OCI-LY7 (cell line): ENCODE measurements at regions not wholly inside any gene's neighbourhood (a gene's known extent, or its start where the extent isn't known, plus 50 kb on each side); places are given as distances from the start of the nearest gene placed in this dataset.

Experiments
- BruUV-seq: library from RNA; stranded (reverse); fragments of 400-500 nt; replicated peaks from 2 replicates; lab custom pipeline; 2021; lab: Mats Ljungman, UMichigan
- CTCF ChIA-PET: fragments of 300-600 bp; sonication (Branson Sonifier 250); formaldehyde crosslinking; loops from one replicate; lab custom pipeline; 2022; ENCODE audit warnings: antibody characterized with exemption; ENCODE audit not compliant: unreplicated experiment; lab: Charles Lee
- POLR2A ChIA-PET: fragments of 300-600 bp; sonication (Branson Sonifier 250); formaldehyde crosslinking; loops from one replicate; lab custom pipeline; 2022; ENCODE audit warnings: antibody characterized with exemption; lab: Charles Lee
- DNase-seq: peaks from one replicate; pipeline ENCODE4 v3.0.0-alpha.2; 2015; ENCODE audit warnings: low spot score
- H2AFZ ChIP-seq: fragments of 200-600 bp; sonication (generic), shearing (Covaris generic); 2 replicates; pipeline ENCODE4 v1.6.1; 2014; ENCODE audit warnings: mild to moderate bottlenecking, antibody characterized with exemption, low read length, moderate library complexity
- H3K27ac ChIP-seq: fragments of 200-600 bp; sonication (generic); 2 replicates; pipeline ENCODE4 v1.5.1; 2014; ENCODE audit warnings: mixed run types, low read depth, mild to moderate bottlenecking, moderate library complexity, low read length, inconsistent platforms; ENCODE audit not compliant: poor library complexity, severe bottlenecking
- H3K36me3 ChIP-seq: fragments of 200-600 bp; sonication (generic); 2 replicates; pipeline ENCODE4 v1.6.1; 2014; ENCODE audit warnings: mild to moderate bottlenecking, antibody characterized with exemption, low read length, moderate library complexity, mixed read lengths; ENCODE audit not compliant: insufficient read depth
- H3K4me1 ChIP-seq: fragments of 200-600 bp; sonication (generic); 2 replicates; pipeline ENCODE4 v1.5.1; 2014; ENCODE audit warnings: mild to moderate bottlenecking, low read length; ENCODE audit not compliant: insufficient read depth, poor library complexity, severe bottlenecking
- H3K4me2 ChIP-seq: fragments of 200-600 bp; sonication (generic); 2 replicates; pipeline ENCODE4 v1.6.1; 2014; ENCODE audit warnings: mild to moderate bottlenecking, low read length
- H3K4me3 ChIP-seq: fragments of 200-600 bp; sonication (generic); 2 replicates; pipeline ENCODE4 v1.5.1; 2014; ENCODE audit warnings: mild to moderate bottlenecking, low read depth, low read length; ENCODE audit not compliant: poor library complexity, severe bottlenecking
- H3K79me2 ChIP-seq: fragments of 200-600 bp; sonication (generic); 2 replicates; pipeline ENCODE4 v1.6.1; 2016; ENCODE audit warnings: low read depth, mild to moderate bottlenecking, low read length, moderate library complexity, mixed read lengths; ENCODE audit not compliant: insufficient read depth
- H3K9me2 ChIP-seq: fragments of 200-600 bp; sonication (generic); 2 replicates; pipeline ENCODE4 v1.6.1; 2016; ENCODE audit warnings: mild to moderate bottlenecking, low read length, mixed read lengths; ENCODE audit not compliant: insufficient read depth
- H3K9me3 ChIP-seq: fragments of 200-600 bp; sonication (generic); 2 replicates; pipeline ENCODE4 v1.6.1; 2014; ENCODE audit warnings: mild to moderate bottlenecking, mixed run types, low read length, mixed read lengths
- H4K20me1 ChIP-seq: fragments of 200-600 bp; sonication (generic); 2 replicates; pipeline ENCODE4 v1.6.1; 2014; ENCODE audit warnings: mild to moderate bottlenecking, antibody characterized with exemption, low read length, moderate library complexity, mixed read lengths; ENCODE audit not compliant: insufficient read depth
- CTCF ChIP-seq: fragments of 200-600 bp; sonication (generic); conservative IDR thresholded peaks from 2 replicates; pipeline ENCODE4 v1.5.1; 2014; ENCODE audit warnings: mild to moderate bottlenecking, antibody characterized with exemption, low read length, moderate library complexity, mixed read lengths
- EZH2phosphoT487 ChIP-seq: fragments of 200-600 bp; sonication (generic); IDR thresholded peaks from 2 replicates; pipeline ENCODE4 v1.6.1; 2018; ENCODE audit warnings: low read depth, borderline replicate concordance, mild to moderate bottlenecking, mixed run types, antibody characterized with exemption, low read length, moderate library complexity, mixed read lengths
- intact Hi-C: fragments of 100-400 bp; cut with micrococcal nuclease; formaldehyde crosslinking; loops from one replicate; pipeline ENCODE4 v1.10.0; 2022; ENCODE audit not compliant: unreplicated experiment

- H3K4me1 ChIP-seq = no peaks in the 10 kb centered on the region
- CTCF ChIA-PET = no interaction called here
- no peaks in the 10 kb centered on the region for H3K9me2 ChIP-seq
- no peak for TF ChIP-seq EZH2phosphoT487
- no peak for TF ChIP-seq CTCF
- POLR2A ChIA-PET = no interaction called here
- H2AFZ ChIP-seq = no peak overlapping the region
- H3K9me3 ChIP-seq = no peaks in the 10 kb centered on the region
- H4K20me1 ChIP-seq = no peaks in the 10 kb centered on the region
- intact Hi-C loops = no loop called here
- no peaks in the 10 kb centered on the region for H3K79me2 ChIP-seq
- no TSS peak for BruUV-seq
- H3K4me2 ChIP-seq = no peak overlapping the region
- no peak overlapping the region for H3K4me3 ChIP-seq
- no peak overlapping the region for H3K27ac ChIP-seq
- no peak for DNase-seq
- no peaks in the 10 kb centered on the region for H3K36me3 ChIP-seq
Measured at GRCh38 chrX:25288676-25289075, 272.9 kb upstream of the ARX start.

- H3K27ac ChIP-seq = no peak overlapping the region
- H3K9me2 ChIP-seq = no peaks in the 10 kb centered on the region
- H3K9me3 ChIP-seq = no peaks in the 10 kb centered on the region
- no TSS peak for BruUV-seq
- no peaks in the 10 kb centered on the region for H3K79me2 ChIP-seq
- no peak for DNase-seq
- H3K36me3 ChIP-seq = no peaks in the 10 kb centered on the region
- intact Hi-C loops = no loop called here
- POLR2A ChIA-PET = no interaction called here
- no peaks in the 10 kb centered on the region for H3K4me1 ChIP-seq
- no peak overlapping the region for H3K4me3 ChIP-seq
- TF ChIP-seq EZH2phosphoT487 (no peak), CTCF (no peak)
- H2AFZ ChIP-seq = no peak overlapping the region
- no peaks in the 10 kb centered on the region for H4K20me1 ChIP-seq
- H3K4me2 ChIP-seq = no peak overlapping the region
- CTCF ChIA-PET = no interaction called here
Measured at GRCh38 chrX:25287521-25287920, 271.8 kb upstream of the ARX start.

GRCh38 chrX:25285598-25285997 is 269.8 kb upstream of the ARX start:
- intact Hi-C loops = no loop called here
- CTCF ChIA-PET = no interaction called here
- no peak overlapping the region for H3K27ac ChIP-seq
- H3K9me2 ChIP-seq = no peaks in the 10 kb centered on the region
- no TSS peak for BruUV-seq
- H3K36me3 ChIP-seq = no peaks in the 10 kb centered on the region
- no peak overlapping the region for H3K4me2 ChIP-seq
- H3K4me1 ChIP-seq = no peaks in the 10 kb centered on the region
- no peaks in the 10 kb centered on the region for H3K9me3 ChIP-seq
- H2AFZ ChIP-seq = no peak overlapping the region
- H3K4me3 ChIP-seq = no peak overlapping the region
- no peak for DNase-seq
- POLR2A ChIA-PET = no interaction called here
- no peak for TF ChIP-seq CTCF
- no peak for TF ChIP-seq EZH2phosphoT487
- no peaks in the 10 kb centered on the region for H3K79me2 ChIP-seq
- no peaks in the 10 kb centered on the region for H4K20me1 ChIP-seq
